GM21528 (cell line): ENCODE measurements at regions not wholly inside any gene's neighbourhood (a gene's known extent, or its start where the extent isn't known, plus 50 kb on each side); places are given as distances from the start of the nearest gene placed in this dataset.
"Not testable (repeated sequence)": the region's sequence is repeated elsewhere in the genome, so short reads cannot be mapped to it uniquely, and the experiment has no call there.

ENCODE experiments used
- ATAC-seq: cut with Tn5 transposase; IDR thresholded peaks from one replicate; pipeline ENCODE4 v1.9.1; 2021; ENCODE audit warnings: mild to moderate bottlenecking, moderate library complexity; ENCODE audit not compliant: unreplicated experiment, low FRiP score

GRCh38 chr10:60623627-60624026 is 154.7 kb upstream of the CDK1 start:
- ATAC-seq: no peak

- no peak for ATAC-seq
These were observed 157.3 kb upstream of the CDK1 start for GRCh38 chr10:60621018-60621417.

GRCh38 chr10:60618861-60619260 is 159.4 kb upstream of the CDK1 start:
- ATAC-seq: no peak

- no peak for ATAC-seq
These were observed 162.7 kb upstream of the CDK1 start for GRCh38 chr10:60615541-60615940.

- no peak for ATAC-seq
These were observed 163.9 kb upstream of the CDK1 start for GRCh38 chr10:60614363-60614762.

GRCh38 chr10:60613434-60613833 is 164.8 kb upstream of the CDK1 start:
- ATAC-seq: no peak

GRCh38 chr10:60611291-60611747 is 167.0 kb upstream of the CDK1 start:
- ATAC-seq: no peak

- no peak for ATAC-seq
These were observed 170.9 kb upstream of the CDK1 start for GRCh38 chr10:60607372-60607771.

GRCh38 chr10:60606343-60607080 is 171.8 kb upstream of the CDK1 start:
- no peak for ATAC-seq

GRCh38 chr10:60605476-60605875 is 172.8 kb upstream of the CDK1 start:
- ATAC-seq: no peak

- ATAC-seq: no peak
These were observed 173.9 kb upstream of the CDK1 start for GRCh38 chr10:60604342-60604741.

GRCh38 chr10:60597513-60597912 is 180.8 kb upstream of the CDK1 start:
- no peak for ATAC-seq

- ATAC-seq: no peak
These were observed 182.4 kb upstream of the CDK1 start for GRCh38 chr10:60595852-60596251.

GRCh38 chr10:60594476-60595051 is 183.7 kb upstream of the CDK1 start:
- ATAC-seq: no peak

- ATAC-seq: no peak
These were observed 187.2 kb upstream of the CDK1 start for GRCh38 chr10:60591119-60591518.

GRCh38 chr10:60589376-60589775 is 188.9 kb upstream of the CDK1 start:
- ATAC-seq: no peak

- ATAC-seq: not testable (repeated sequence)
These were observed 192.1 kb upstream of the ANK3 start for GRCh38 chr10:60581782-60582181.

GRCh38 chr10:60578217-60578616 is 188.5 kb upstream of the ANK3 start:
- ATAC-seq: no peak

- ATAC-seq: no peak
These were observed 186.7 kb upstream of the ANK3 start for GRCh38 chr10:60576130-60577069.

- no peak for ATAC-seq
These were observed 185.4 kb upstream of the ANK3 start for GRCh38 chr10:60575105-60575504.

GRCh38 chr10:60574388-60574787 is 184.7 kb upstream of the ANK3 start:
- ATAC-seq: no peak
